H1 (cell line): ENCODE measurements at regions not wholly inside any gene's neighbourhood (a gene's known extent, or its start where the extent isn't known, plus 50 kb on each side); places are given as distances from the start of the nearest gene placed in this dataset.

Experiments used
- CTCF ChIA-PET: fragments of 300-600 bp; sonication (Branson Sonifier 250); formaldehyde crosslinking; loops from one replicate; lab custom pipeline; 2021; ENCODE audit not compliant: partially characterized antibody; lab: Charles Lee
- POLR2A ChIA-PET: fragments of 300-600 bp; sonication (Branson Sonifier 250); formaldehyde crosslinking; loops from one replicate; lab custom pipeline; 2021; ENCODE audit warnings: inconsistent platforms; ENCODE audit not compliant: partially characterized antibody; lab: Charles Lee
- DNase-seq, 2 experiments: peaks; one replicate each; pipeline versions ENCODE4 v3.0.0 to v3.0.0-alpha.2; 2010 to 2022; ENCODE audit warnings: low spot score in 2 of 2, low read depth in 1 of 2, mixed read lengths in 1 of 2
- FAIRE-seq: peaks from 2 replicates; lab custom pipeline; 2011; peaks lifted over from hg19 to GRCh38; lab: Jason Lieb, UNC
- H2AFZ ChIP-seq: 2 replicates; pipeline ENCODE4 v1.8.1; 2012; ENCODE audit warnings: low read length, inconsistent platforms
- H2AK5ac ChIP-seq: 2 replicates; pipeline ENCODE4 v1.6.1; 2013; ENCODE audit warnings: low read depth, low read length
- H2BK120ac ChIP-seq: replicated peaks from 2 replicates; pipeline ENCODE3; 2013; ENCODE audit warnings: low read depth, low read length, inconsistent platforms
- H2BK12ac ChIP-seq: 2 replicates; pipeline ENCODE4 v1.6.1; 2013; ENCODE audit warnings: low read depth, low read length
- H2BK15ac ChIP-seq: 2 replicates; pipeline ENCODE4 v1.6.1; 2013; ENCODE audit warnings: low read length
- H2BK20ac ChIP-seq: 2 replicates; pipeline ENCODE4 v1.6.1; 2013; ENCODE audit warnings: low read length
- H2BK5ac ChIP-seq: 2 replicates; pipeline ENCODE4 v1.6.1; 2013; ENCODE audit warnings: low read depth, low read length
- H3K14ac ChIP-seq: 2 replicates; pipeline ENCODE4 v1.6.1; 2013; ENCODE audit warnings: inconsistent platforms; ENCODE audit not compliant: insufficient read length
- H3K18ac ChIP-seq: 2 replicates; pipeline ENCODE4 v1.6.1; 2013; ENCODE audit warnings: low read length; ENCODE audit errors: extremely low read depth
- H3K23ac ChIP-seq: 2 replicates; pipeline ENCODE4 v1.6.1; 2013; ENCODE audit warnings: inconsistent platforms; ENCODE audit not compliant: insufficient read length
- H3K23me2 ChIP-seq: 2 replicates; pipeline ENCODE4 v1.6.1; 2013; ENCODE audit warnings: low read depth, low read length
- H3K27ac ChIP-seq: 2 replicates; pipeline ENCODE4 v1.6.1; 2011; ENCODE audit warnings: low read depth, low read length, inconsistent platforms
- H3K27me3 ChIP-seq, 4 experiments: replicated peaks in 1 of 4; 1 replicate in 1 of 4; 2 replicates in 3 of 4; pipeline versions ENCODE4 v1.6.1 to v1.8.1; 2011 to 2013; ENCODE audit warnings: low read length in 3 of 4, mild to moderate bottlenecking in 3 of 4, inconsistent platforms in 2 of 4, mixed read lengths in 2 of 4, moderate library complexity in 1 of 4; ENCODE audit not compliant: control insufficient read depth in 3 of 4, insufficient read depth in 3 of 4; ENCODE audit errors: extremely low read depth in 1 of 4
- H3K36me3 ChIP-seq, 4 experiments: 2 replicates each; pipeline versions ENCODE4 v1.6.1 to v1.8.1; 2011 to 2013; ENCODE audit warnings: mild to moderate bottlenecking in 4 of 4, low read length in 3 of 4, moderate library complexity in 2 of 4, control low read depth in 1 of 4, inconsistent platforms in 1 of 4; ENCODE audit not compliant: insufficient read depth in 4 of 4, control insufficient read depth in 2 of 4
- H3K4ac ChIP-seq: replicated peaks from 2 replicates; pipeline ENCODE3; 2013; ENCODE audit warnings: low read length, low read depth, mixed read lengths, inconsistent platforms; ENCODE audit not compliant: insufficient read length
- H3K4me1 ChIP-seq, 4 experiments: replicated peaks in 1 of 4; 1 replicate in 1 of 4; 2 replicates in 3 of 4; pipeline versions ENCODE4 v1.6.1 to v1.8.1; 2011 to 2013; ENCODE audit warnings: low read length in 3 of 4, inconsistent platforms in 2 of 4, mixed read lengths in 1 of 4; ENCODE audit not compliant: insufficient read depth in 4 of 4, control insufficient read depth in 3 of 4
- H3K4me2 ChIP-seq, 2 experiments: 2 replicates each; pipeline versions ENCODE4 v1.6.1 to v1.8.1; 2011 to 2013; ENCODE audit warnings: low read depth in 2 of 2, low read length in 2 of 2, control low read depth in 1 of 2, inconsistent platforms in 1 of 2, mild to moderate bottlenecking in 1 of 2; ENCODE audit not compliant: insufficient read depth in 1 of 2
- H3K4me3 ChIP-seq, 4 experiments: fragments of 200-600, 300-600 bp in 1 of 4; sonication (generic), shearing (Covaris generic), sonication (Bioruptor Twin) in 1 of 4; 2 replicates each; pipeline versions ENCODE4 v1.5.1 to v1.8.1; 2011 to 2016; ENCODE audit warnings: low read length in 4 of 4, low read depth in 3 of 4, control low read depth in 2 of 4, inconsistent platforms in 2 of 4, mild to moderate bottlenecking in 2 of 4, mixed read lengths in 1 of 4, moderate library complexity in 1 of 4; ENCODE audit not compliant: insufficient read depth in 2 of 4; ENCODE audit errors: extremely low read depth in 1 of 4
- H3K56ac ChIP-seq: replicated peaks from 2 replicates; pipeline ENCODE3; 2013; ENCODE audit warnings: low read depth, mild to moderate bottlenecking, mixed read lengths, low read length, inconsistent platforms; ENCODE audit not compliant: insufficient read length
- H3K79me1 ChIP-seq: 2 replicates; pipeline ENCODE4 v1.6.1; 2013; ENCODE audit warnings: low read depth, low read length, control low read depth
- H3K79me2 ChIP-seq, 2 experiments: 2 replicates each; pipeline versions ENCODE4 v1.6.1 to v1.8.1; 2012 to 2013; ENCODE audit warnings: low read length in 2 of 2, mild to moderate bottlenecking in 2 of 2, inconsistent platforms in 1 of 2; ENCODE audit not compliant: insufficient read depth in 2 of 2, control insufficient read depth in 1 of 2
- H3K9ac ChIP-seq, 4 experiments: replicated peaks in 1 of 4; 1 replicate in 1 of 4; 2 replicates in 3 of 4; pipeline versions ENCODE4 v1.6.1 to v1.8.1; 2011 to 2013; ENCODE audit warnings: low read depth in 3 of 4, low read length in 3 of 4, control low read depth in 2 of 4, mild to moderate bottlenecking in 2 of 4, moderate library complexity in 2 of 4, inconsistent platforms in 1 of 4; ENCODE audit errors: extremely low read depth in 1 of 4
- H3K9me3 ChIP-seq, 2 experiments: 2 replicates each; pipeline versions ENCODE4 v1.6.1 to v1.8.1; 2012 to 2013; ENCODE audit warnings: mild to moderate bottlenecking in 2 of 2, moderate library complexity in 2 of 2, control low read depth in 1 of 2, inconsistent platforms in 1 of 2, low read depth in 1 of 2, low read length in 1 of 2, mixed read lengths in 1 of 2; ENCODE audit not compliant: insufficient read depth in 2 of 2
- H4K20me1 ChIP-seq, 2 experiments: replicated peaks in 1 of 2; 2 replicates each; pipeline versions ENCODE3 to v1.8.1; 2011 to 2013; ENCODE audit warnings: inconsistent platforms in 2 of 2, low read length in 2 of 2, mild to moderate bottlenecking in 1 of 2; ENCODE audit not compliant: insufficient read depth in 2 of 2, control insufficient read depth in 1 of 2
- H4K5ac ChIP-seq: 2 replicates; pipeline ENCODE4 v1.6.1; 2013; ENCODE audit warnings: low read length, low read depth, mixed read lengths, inconsistent platforms; ENCODE audit not compliant: insufficient read length
- H4K8ac ChIP-seq: 2 replicates; pipeline ENCODE4 v1.8.0; 2013; ENCODE audit warnings: mild to moderate bottlenecking, moderate library complexity, low read length, inconsistent platforms; ENCODE audit not compliant: insufficient read depth; ENCODE audit errors: extremely low read depth
- H4K91ac ChIP-seq: replicated peaks from 2 replicates; pipeline ENCODE3; 2013; ENCODE audit warnings: low read length, mixed read lengths, inconsistent platforms; ENCODE audit not compliant: insufficient read length
- HDAC2 ChIP-seq, 2 experiments: fragments of 300-600 bp in 1 of 2; sonication (generic) in 1 of 2; IDR thresholded peaks; 2 replicates each; pipeline ENCODE4 v1.6.1; 2011 to 2012; ENCODE audit warnings: low read depth in 2 of 2, low read length in 2 of 2, mild to moderate bottlenecking in 2 of 2, moderate library complexity in 2 of 2, borderline replicate concordance in 1 of 2, inconsistent platforms in 1 of 2
- NANOG ChIP-seq: IDR thresholded peaks from 2 replicates; pipeline ENCODE4 v1.6.1; 2011; ENCODE audit warnings: low read length, low read depth, mild to moderate bottlenecking, inconsistent platforms; ENCODE audit not compliant: insufficient read depth, poor library complexity, severe bottlenecking
- RBBP5 ChIP-seq: IDR thresholded peaks from 2 replicates; pipeline ENCODE4 v1.7.1; 2012; ENCODE audit warnings: low read depth, mild to moderate bottlenecking, inconsistent platforms, low read length, moderate library complexity, borderline replicate concordance
- SIN3A ChIP-seq, 2 experiments: IDR thresholded peaks in 1 of 2; conservative IDR thresholded peaks in 1 of 2; 2 replicates each; pipeline ENCODE4 v1.6.1; 2011 to 2012; ENCODE audit warnings: low read length in 2 of 2, improper control_type of control experiment in 1 of 2, low read depth in 1 of 2, mild to moderate bottlenecking in 1 of 2
- SRF ChIP-seq: IDR thresholded peaks from 2 replicates; pipeline ENCODE4 v1.6.1; 2011; ENCODE audit warnings: mild to moderate bottlenecking, low read depth, low read length, moderate library complexity
- SUZ12 ChIP-seq: fragments of 200-600 bp; sonication (generic); IDR thresholded peaks from 2 replicates; pipeline ENCODE4 v1.6.1; 2012; ENCODE audit warnings: mild to moderate bottlenecking, inconsistent platforms, low read length, moderate library complexity, mixed read lengths
- YY1 ChIP-seq: IDR thresholded peaks from 2 replicates; pipeline ENCODE4 v1.6.1; 2011; ENCODE audit warnings: low read depth, mild to moderate bottlenecking, low read length
- whole genome bisulfite sequencing, 2 experiments: shearing (Covaris generic) in 1 of 2; methylation state at CpG; one replicate each; pipeline versions ENCODE4 v1.1.6 to v1.1.7; 2013 to 2015; ENCODE audit warnings: low lambda C conversion rate in 2 of 2, mixed read lengths in 2 of 2, inconsistent platforms in 1 of 2, low coverage in 1 of 2, missing lambda C conversion rate in 1 of 2; ENCODE audit not compliant: insufficient replicate concordance in 2 of 2, insufficient coverage in 1 of 2, insufficient read length in 1 of 2; ENCODE audit errors: extremely low coverage in 1 of 2, missing lambda C conversion rate in 1 of 2; 5-methylcytosine and 5-hydroxymethylcytosine counted together

DNA sequence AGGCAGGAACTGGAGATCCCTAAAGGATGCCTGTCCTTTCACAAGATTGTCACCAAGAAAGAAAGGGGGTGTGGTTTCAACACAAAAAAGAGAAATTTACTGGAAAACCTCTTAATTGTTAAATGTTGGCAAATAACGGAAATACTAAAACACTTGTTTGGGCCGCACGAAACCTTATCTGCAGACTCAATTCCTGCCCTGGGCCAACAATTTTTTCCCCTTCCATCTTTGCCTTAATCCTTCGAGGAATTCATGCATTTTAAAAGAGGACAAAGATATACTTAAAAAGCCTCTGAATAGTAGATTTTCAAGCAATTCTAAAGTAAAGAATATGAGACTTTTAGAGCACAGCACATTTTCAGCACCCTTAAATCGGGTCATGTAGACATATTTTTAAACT, 366.2 kb downstream of the DUSP6 start:
- H3K14ac ChIP-seq = no peak overlapping the region
- no peak overlapping the region for H2BK12ac ChIP-seq
- peaks cover 0 to 4% (median 1%) of the 10 kb centered on the region in 4 experiments; a peak in 2 of 7 replicates for H3K4me1 ChIP-seq
- POLR2A ChIA-PET = no interaction called here
- no peak overlapping the region for H3K27ac ChIP-seq
- H3K23me2 ChIP-seq = no peaks in the 10 kb centered on the region
- H4K20me1 ChIP-seq = no peaks in the 10 kb centered on the region
- H3K18ac ChIP-seq = no peak overlapping the region
- H3K4me2 ChIP-seq = no peak overlapping the region
- H3K4me3 ChIP-seq = no peak overlapping the region
- H2BK20ac ChIP-seq = no peak overlapping the region
- no peak overlapping the region for H2AK5ac ChIP-seq
- no peaks in the 10 kb centered on the region for H3K36me3 ChIP-seq
- no peak overlapping the region for H4K8ac ChIP-seq
- H4K91ac ChIP-seq = no peak overlapping the region
- CTCF ChIA-PET = no interaction called here
- H3K9me3 ChIP-seq = no peaks in the 10 kb centered on the region
- H3K79me2 ChIP-seq = no peaks in the 10 kb centered on the region
- H2AFZ ChIP-seq = no peak overlapping the region
- TF ChIP-seq RBBP5 = no peak
- no peak for TF ChIP-seq SUZ12
- no peak for TF ChIP-seq SIN3A (conservative IDR thresholded peaks at IDR 0.05 in 1 of 2, IDR thresholded peaks at IDR 0.05 in 1 of 2; ENCODE audit: low read depth in 1 of 2, low read length in 2 of 2)
- no peak for TF ChIP-seq YY1
- TF ChIP-seq NANOG = no peak
- no peak for TF ChIP-seq SRF
- no peak for TF ChIP-seq HDAC2 (IDR thresholded peaks at IDR 0.05; ENCODE audit: borderline replicate concordance in 1 of 2, low read depth in 2 of 2, low read length in 2 of 2)
- no peak for FAIRE-seq
- no peak overlapping the region for H2BK5ac ChIP-seq
- H3K79me1 ChIP-seq = no peaks in the 10 kb centered on the region
- DNase-seq = no peak
- no peak overlapping the region for H2BK15ac ChIP-seq
- WGBS, 2 experiments = 84% methylated on average over 5 of the region's 5 CpGs; no CpG with 5 or more reads in 1 of the 2 experiments
- no peak overlapping the region for H3K9ac ChIP-seq
- no peak overlapping the region for H4K5ac ChIP-seq
- no peak overlapping the region for H2BK120ac ChIP-seq
- H3K23ac ChIP-seq = no peak overlapping the region
- H3K56ac ChIP-seq = no peak overlapping the region
- no peaks in the 10 kb centered on the region for H3K27me3 ChIP-seq
- H3K4ac ChIP-seq = no peak overlapping the region
